GM21367 (cell line): ENCODE measurements at regions not wholly inside any gene's neighbourhood (a gene's known extent, or its start where the extent isn't known, plus 50 kb on each side); places are given as distances from the start of the nearest gene placed in this dataset.

Experiments
- ATAC-seq: cut with Tn5 transposase; IDR thresholded peaks from one replicate; pipeline ENCODE4 v1.9.1; 2021; ENCODE audit not compliant: unreplicated experiment

- no peak for ATAC-seq
Measured at GRCh38 chr17:77409282-77410161, 268.8 kb downstream of the SEC14L1 start.

- ATAC-seq: no peak
Measured at GRCh38 chr17:77410470-77410869, 269.7 kb downstream of the SEC14L1 start.

GRCh38 chr17:77414811-77415400 lies 274.1 kb downstream of the SEC14L1 start:
- no peak for ATAC-seq

- ATAC-seq: no peak
Measured at GRCh38 chr17:77416105-77416713, 275.4 kb downstream of the SEC14L1 start.

GRCh38 chr17:77417575-77417974 lies 276.8 kb downstream of the SEC14L1 start:
- no peak for ATAC-seq

GRCh38 chr17:77418609-77419008 lies 277.8 kb downstream of the SEC14L1 start:
- ATAC-seq: no peak

GRCh38 chr17:77419095-77419494 lies 278.3 kb downstream of the SEC14L1 start:
- ATAC-seq: no peak

GRCh38 chr17:77419547-77420094 lies 278.9 kb downstream of the SEC14L1 start:
- no peak for ATAC-seq

GRCh38 chr17:77420095-77420803 lies 279.5 kb downstream of the SEC14L1 start:
- ATAC-seq: no peak

- no peak for ATAC-seq
Measured at GRCh38 chr17:77420804-77421629, 280.2 kb downstream of the SEC14L1 start.

- ATAC-seq: no peak
Measured at GRCh38 chr17:77421630-77421972, 280.8 kb downstream of the SEC14L1 start.

GRCh38 chr17:77422104-77422747 lies 281.5 kb downstream of the SEC14L1 start:
- ATAC-seq: no peak

- ATAC-seq: no peak
Measured at GRCh38 chr17:77422748-77423113, 282.0 kb downstream of the SEC14L1 start.

- no peak for ATAC-seq
Measured at GRCh38 chr17:77423589-77424451, 283.1 kb downstream of the SEC14L1 start.

- no peak for ATAC-seq
Measured at GRCh38 chr17:77424585-77425344, 284.0 kb downstream of the SEC14L1 start.

GRCh38 chr17:77425348-77425747 lies 284.6 kb downstream of the SEC14L1 start:
- ATAC-seq: no peak

- ATAC-seq: no peak
Measured at GRCh38 chr17:77425791-77426641, 285.2 kb downstream of the SEC14L1 start.
